IMR-90 (cell line): ENCODE measurements at regions not wholly inside any gene's neighbourhood (a gene's known extent, or its start where the extent isn't known, plus 50 kb on each side); places are given as distances from the start of the nearest gene placed in this dataset.

Experiments
- ATAC-seq: fragments of 200-7000 bp; cut with Tn5 transposase; 2 replicates; pipeline ENCODE4 v1.9.1; 2020; ENCODE audit warnings: low read depth, mild to moderate bottlenecking, moderate library complexity
- BruUV-seq: library from RNA; stranded (reverse); fragments of 400-500 nt; replicated peaks from 2 replicates; lab custom pipeline; 2021; lab: Mats Ljungman, UMichigan
- CTCF ChIA-PET: fragments of 300-600 bp; formaldehyde crosslinking; extraction: SDS; loops from one replicate; lab custom pipeline; 2021; ENCODE audit warnings: antibody characterized with exemption; lab: Yijun Ruan, JAX
- POLR2A ChIA-PET: fragments of 300-600 bp; sonication (Branson Sonifier 250); formaldehyde crosslinking; loops from one replicate; lab custom pipeline; 2022; ENCODE audit warnings: antibody characterized with exemption; ENCODE audit not compliant: unreplicated experiment; lab: Charles Lee
- DNase-seq: peaks from one replicate; pipeline ENCODE4 v3.0.0; 2013
- H2AFZ ChIP-seq: replicated peaks from 2 replicates; pipeline ENCODE3; 2013; ENCODE audit warnings: low read length, mild to moderate bottlenecking; ENCODE audit not compliant: poor library complexity
- H2AK5ac ChIP-seq: 2 replicates; pipeline ENCODE4 v1.6.1; 2013; ENCODE audit warnings: low read depth, low read length, inconsistent platforms
- H2AK9ac ChIP-seq: replicated peaks from 2 replicates; pipeline ENCODE3; 2013; ENCODE audit warnings: mild to moderate bottlenecking, low read depth, low read length, moderate library complexity; ENCODE audit not compliant: poor library complexity
- H2BK120ac ChIP-seq: 2 replicates; pipeline ENCODE4 v1.6.1; 2013; ENCODE audit warnings: low read depth, low read length, inconsistent platforms
- H2BK15ac ChIP-seq: 3 replicates; pipeline ENCODE4 v1.6.1; 2013; ENCODE audit warnings: low read depth, low read length, inconsistent platforms
- H2BK20ac ChIP-seq: 2 replicates; pipeline ENCODE4 v1.6.1; 2013; ENCODE audit warnings: low read depth, mild to moderate bottlenecking, inconsistent platforms, low read length, moderate library complexity
- H2BK5ac ChIP-seq: 2 replicates; pipeline ENCODE4 v1.6.1; 2013; ENCODE audit warnings: mild to moderate bottlenecking, low read depth, low read length, inconsistent platforms; ENCODE audit not compliant: poor library complexity, severe bottlenecking
- H3K14ac ChIP-seq: replicated peaks from 2 replicates; pipeline ENCODE4 v1.6.1; 2013; ENCODE audit warnings: low read depth, low read length, inconsistent platforms
- H3K18ac ChIP-seq: 2 replicates; pipeline ENCODE4 v1.6.1; 2013; ENCODE audit warnings: low read depth, low read length, control low read depth
- H3K23ac ChIP-seq: 2 replicates; pipeline ENCODE4 v1.6.1; 2013; ENCODE audit warnings: low read depth, low read length, inconsistent platforms
- H3K27ac ChIP-seq: 2 replicates; pipeline ENCODE4 v1.5.1; 2013; ENCODE audit warnings: mild to moderate bottlenecking, control low read depth, low read length; ENCODE audit not compliant: insufficient read depth
- H3K27me3 ChIP-seq: 2 replicates; pipeline ENCODE4 v1.6.1; 2013; ENCODE audit warnings: low read length; ENCODE audit not compliant: control insufficient read depth, insufficient read depth
- H3K36me3 ChIP-seq: 2 replicates; pipeline ENCODE4 v1.6.1; 2013; ENCODE audit warnings: low read length, mixed read lengths; ENCODE audit not compliant: control insufficient read depth, insufficient read depth
- H3K4ac ChIP-seq: 2 replicates; pipeline ENCODE4 v1.6.1; 2013; ENCODE audit warnings: low read depth, low read length, inconsistent platforms
- H3K4me1 ChIP-seq: 2 replicates; pipeline ENCODE4 v1.6.1; 2013; ENCODE audit warnings: low read length, mixed read lengths; ENCODE audit not compliant: control insufficient read depth, insufficient read depth
- H3K4me2 ChIP-seq: 2 replicates; pipeline ENCODE4 v1.6.1; 2013; ENCODE audit warnings: low read depth, mild to moderate bottlenecking, control low read depth, low read length, moderate library complexity
- H3K4me3 ChIP-seq: 2 replicates; pipeline ENCODE4 v1.5.1; 2013; ENCODE audit warnings: low read depth, mild to moderate bottlenecking, control low read depth, low read length, moderate library complexity; ENCODE audit not compliant: insufficient read depth
- H3K56ac ChIP-seq: 2 replicates; pipeline ENCODE4 v1.6.1; 2013; ENCODE audit warnings: low read length, inconsistent platforms; ENCODE audit not compliant: insufficient read depth; ENCODE audit errors: extremely low read depth
- H3K79me1 ChIP-seq, 2 experiments: 2 replicates each; pipeline ENCODE4 v1.6.1; 2013; ENCODE audit warnings: low read length in 2 of 2, inconsistent platforms in 1 of 2, low read depth in 1 of 2
- H3K9ac ChIP-seq: 2 replicates; pipeline ENCODE4 v1.6.1; 2013; ENCODE audit warnings: low read depth, low read length, control low read depth
- H3K9me1 ChIP-seq: 2 replicates; pipeline ENCODE4 v1.6.1; 2013; ENCODE audit warnings: low read length, inconsistent platforms; ENCODE audit not compliant: insufficient read depth
- H3K9me3 ChIP-seq: 2 replicates; pipeline ENCODE4 v1.6.1; 2013; ENCODE audit warnings: low read length; ENCODE audit not compliant: control insufficient read depth, insufficient read depth
- H4K20me1 ChIP-seq: 2 replicates; pipeline ENCODE4 v1.6.1; 2013; ENCODE audit warnings: low read length, inconsistent platforms; ENCODE audit not compliant: insufficient read depth
- H4K5ac ChIP-seq: 2 replicates; pipeline ENCODE4 v1.6.1; 2013; ENCODE audit warnings: mild to moderate bottlenecking, low read depth, low read length, control low read depth
- H4K8ac ChIP-seq, 2 experiments: 2 replicates each; pipeline ENCODE4 v1.6.1; 2013; ENCODE audit warnings: low read depth in 2 of 2, low read length in 2 of 2, control low read depth in 1 of 2, inconsistent platforms in 1 of 2
- H4K91ac ChIP-seq: 2 replicates; pipeline ENCODE4 v1.6.1; 2013; ENCODE audit warnings: low read depth, low read length, inconsistent platforms; ENCODE audit not compliant: insufficient read depth
- ELK1 ChIP-seq: fragments of 150-350 bp; IDR thresholded peaks from 2 replicates; pipeline ENCODE4 v1.6.1; 2016; ENCODE audit warnings: low read depth, mild to moderate bottlenecking, low read length, moderate library complexity, borderline replicate concordance
- FOS ChIP-seq: fragments of 150-350 bp; IDR thresholded peaks from 2 replicates; pipeline ENCODE4 v1.6.1; 2016; ENCODE audit warnings: low read depth, low read length
- MAZ ChIP-seq: IDR thresholded peaks from 2 replicates; pipeline ENCODE4 v1.6.1; 2012; ENCODE audit warnings: low read depth, mild to moderate bottlenecking, low read length, improper control_type of control experiment, moderate library complexity, borderline replicate concordance
- MXI1 ChIP-seq: IDR thresholded peaks from 2 replicates; pipeline ENCODE4 v1.6.1; 2012; ENCODE audit warnings: low read depth, mild to moderate bottlenecking, low read length, moderate library complexity, borderline replicate concordance
- SMC3 ChIP-seq: fragments of 150-350 bp; IDR thresholded peaks from 2 replicates; pipeline ENCODE4 v1.6.1; 2016; ENCODE audit warnings: low read depth, mild to moderate bottlenecking, antibody characterized with exemption, low read length, moderate library complexity
- WGBS, 2 experiments: methylation state at CpG; one replicate each; pipeline versions ENCODE4 v1.1.5 to v1.1.7; 2013; ENCODE audit warnings: missing lambda C conversion rate in 2 of 2; ENCODE audit not compliant: insufficient read length in 1 of 2; ENCODE audit errors: extremely low coverage in 2 of 2; 5-methylcytosine and 5-hydroxymethylcytosine counted together
- dilution Hi-C: fragments of 300-500 bp; cut with HindIII; formaldehyde crosslinking; loops from one replicate; pipeline ENCODE4 v1.14.3; 2018; ENCODE audit warnings: low sequenced_read_pairs; ENCODE audit not compliant: unreplicated experiment
- in situ Hi-C: fragments of 300-500 bp; cut with MboI; formaldehyde crosslinking; loops from 3 replicates; pipeline ENCODE4 v1.14.3; 2019; ENCODE audit warnings: low sequenced_read_pairs, inconsistent platforms, mixed read lengths
- intact Hi-C: fragments of 100-400 bp; cut with micrococcal nuclease; formaldehyde crosslinking; loops from 2 replicates; pipeline ENCODE4 v1.10.0; 2022

DNA sequence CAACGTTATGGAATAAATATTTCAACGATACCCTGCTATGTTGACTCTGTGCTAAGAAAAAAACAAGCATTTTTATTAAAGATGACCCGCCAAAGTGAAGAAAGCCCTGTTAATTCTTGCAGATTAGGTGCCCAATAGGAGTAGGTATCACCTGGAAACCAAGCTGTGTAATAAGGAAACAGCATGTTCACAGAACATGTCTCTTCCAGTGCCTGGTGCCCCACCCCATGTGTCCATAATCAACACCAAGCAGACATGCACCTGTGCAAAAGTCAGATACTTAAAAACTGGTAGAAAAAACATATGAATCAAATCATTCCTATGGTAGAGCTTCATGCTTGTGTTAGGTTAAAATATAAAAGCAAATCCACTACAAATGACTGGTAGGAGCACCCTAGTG is 327.1 kb downstream of the SHANK2 start:
- no peak overlapping the region for H3K4ac ChIP-seq
- no CpG with 5 or more reads among the region's 3 CpGs for WGBS, 2 experiments
- intact Hi-C loops, result no loop called here
- H3K23ac ChIP-seq, result no peak overlapping the region
- H4K5ac ChIP-seq, result no peak overlapping the region
- no peak overlapping the region for H3K18ac ChIP-seq
- no peaks in the 10 kb centered on the region for H3K79me1 ChIP-seq
- H2AK9ac ChIP-seq, result no peak overlapping the region
- no peak overlapping the region for H3K27ac ChIP-seq
- H3K27me3 ChIP-seq, result no peaks in the 10 kb centered on the region
- ChIA-PET CTCF (interaction anchor here (1.1 kb wide), 1 partner anchor 14 kb away, joined by 3 read pairs; no protein-coding TSS in a partner anchor), POLR2A (no interaction called here)
- no peak overlapping the region for H3K56ac ChIP-seq
- dilution Hi-C loops, result no loop called here
- H2AFZ ChIP-seq, result no peak overlapping the region
- in situ Hi-C loops, result no loop called here
- H2BK15ac ChIP-seq, result no peak overlapping the region
- no peak overlapping the region for H2BK120ac ChIP-seq
- no peak for DNase-seq
- H4K8ac ChIP-seq, result no peak overlapping the region
- no peak for ATAC-seq
- H3K9me1 ChIP-seq, result no peaks in the 10 kb centered on the region
- no peak overlapping the region for H3K4me3 ChIP-seq
- no peak overlapping the region for H4K91ac ChIP-seq
- peaks cover 18% of the 10 kb centered on the region for H3K9me3 ChIP-seq
- no peaks in the 10 kb centered on the region for H3K4me1 ChIP-seq
- no peak overlapping the region for H3K4me2 ChIP-seq
- H2BK5ac ChIP-seq, result no peak overlapping the region
- H2AK5ac ChIP-seq, result no peak overlapping the region
- TF ChIP-seq MXI1 (no peak), ELK1 (no peak), FOS (no peak), SMC3 (no peak), MAZ (no peak)
- no TSS peak for BruUV-seq
- no peak overlapping the region for H3K14ac ChIP-seq
- H3K9ac ChIP-seq, result no peak overlapping the region
- H2BK20ac ChIP-seq, result no peak overlapping the region
- H3K36me3 ChIP-seq, result no peaks in the 10 kb centered on the region
- no peaks in the 10 kb centered on the region; the same call in 1 of the 2 replicates for H4K20me1 ChIP-seq
